Liver (tissue), 8 donors: ENCODE measurements at regions not wholly inside any gene's neighbourhood (a gene's known extent, or its start where the extent isn't known, plus 50 kb on each side); places are given as distances from the start of the nearest gene placed in this dataset.

Source experiments
- DNase-seq: peaks from one replicate; pipeline ENCODE4 v3.0.0-alpha.2; 2017; ENCODE audit warnings: low spot score
- H3K27ac ChIP-seq, 2 donors: one replicate each; pipeline ENCODE4 v1.7.0; 2013; ENCODE audit warnings: inconsistent platforms in 2 of 2, low read length in 2 of 2, control low read depth in 1 of 2, low read depth in 1 of 2, mild to moderate bottlenecking in 1 of 2
- H3K27me3 ChIP-seq, 4 donors: one replicate each; pipeline versions ENCODE4 v1.6.1 to v1.7.0; 2013; ENCODE audit warnings: low read length in 3 of 4, inconsistent platforms in 1 of 4, mild to moderate bottlenecking in 1 of 4, moderate library complexity in 1 of 4; ENCODE audit not compliant: control insufficient read depth in 4 of 4, insufficient read depth in 4 of 4
- H3K36me3 ChIP-seq, 4 donors: one replicate each; pipeline versions ENCODE4 v1.6.1 to v1.7.0; 2013; ENCODE audit warnings: low read length in 3 of 4, mild to moderate bottlenecking in 3 of 4, low read depth in 1 of 4, moderate library complexity in 1 of 4; ENCODE audit not compliant: control insufficient read depth in 4 of 4, insufficient read depth in 3 of 4
- H3K4me1 ChIP-seq, 4 donors: one replicate each; pipeline versions ENCODE4 v1.6.1 to v1.7.0; 2013; ENCODE audit warnings: low read length in 3 of 4, mild to moderate bottlenecking in 3 of 4, moderate library complexity in 1 of 4; ENCODE audit not compliant: control insufficient read depth in 4 of 4, insufficient read depth in 4 of 4
- H3K4me3 ChIP-seq, 3 donors: one replicate each; pipeline versions ENCODE4 v1.6.1 to v1.7.0; 2013; ENCODE audit warnings: low read length in 3 of 3, control low read depth in 1 of 3, low read depth in 1 of 3, mild to moderate bottlenecking in 1 of 3
- H3K9ac ChIP-seq, 2 donors: one replicate each; pipeline ENCODE4 v1.7.0; 2013; ENCODE audit warnings: low read length in 2 of 2, mild to moderate bottlenecking in 2 of 2, moderate library complexity in 2 of 2, control low read depth in 1 of 2, low read depth in 1 of 2
- H3K9me3 ChIP-seq, 4 donors: one replicate each; pipeline versions ENCODE4 v1.6.1 to v1.7.0; 2013; ENCODE audit warnings: low read length in 3 of 4; ENCODE audit not compliant: control insufficient read depth in 4 of 4
- EGR1 ChIP-seq, 2 donors: IDR thresholded peaks; 2 replicates each; pipeline ENCODE4 v1.6.1; 2016 to 2018; ENCODE audit warnings: antibody characterized with exemption in 2 of 2, low read depth in 2 of 2
- FOXA1 ChIP-seq: IDR thresholded peaks from 2 replicates; pipeline ENCODE4 v1.6.1; 2016; ENCODE audit warnings: antibody characterized with exemption
- FOXA2 ChIP-seq: IDR thresholded peaks from 2 replicates; pipeline ENCODE4 v1.6.1; 2016; ENCODE audit warnings: antibody characterized with exemption
- GABPA ChIP-seq, 2 donors: IDR thresholded peaks in 1 of 2; conservative IDR thresholded peaks in 1 of 2; 2 replicates each; pipeline ENCODE4 v1.6.1; 2016; ENCODE audit warnings: antibody characterized with exemption in 2 of 2, mild to moderate bottlenecking in 1 of 2, moderate library complexity in 1 of 2
- HNF4A ChIP-seq, 2 donors: conservative IDR thresholded peaks; 2 replicates each; pipeline ENCODE4 v1.6.1; 2016; ENCODE audit warnings: antibody characterized with exemption in 2 of 2, mild to moderate bottlenecking in 2 of 2
- HNF4G ChIP-seq: IDR thresholded peaks from 2 replicates; pipeline ENCODE4 v1.6.1; 2016; ENCODE audit warnings: antibody characterized with exemption
- JUND ChIP-seq, 2 donors: IDR thresholded peaks; 2 replicates each; pipeline ENCODE4 v1.6.1; 2016; ENCODE audit warnings: antibody characterized with exemption in 2 of 2
- NR2F2 ChIP-seq: IDR thresholded peaks from 2 replicates; pipeline ENCODE4 v1.6.1; 2016; ENCODE audit warnings: antibody characterized with exemption
- RAD21 ChIP-seq, 2 donors: IDR thresholded peaks; 2 replicates each; pipeline ENCODE4 v1.6.1; 2016; ENCODE audit warnings: antibody characterized with exemption in 2 of 2, mild to moderate bottlenecking in 2 of 2
- RXRA ChIP-seq, 2 donors: IDR thresholded peaks; 2 replicates each; pipeline ENCODE4 v1.6.1; 2017 to 2018; ENCODE audit warnings: antibody characterized with exemption in 2 of 2, mild to moderate bottlenecking in 1 of 2
- SP1 ChIP-seq: IDR thresholded peaks from 2 replicates; pipeline ENCODE4 v1.6.1; 2018; ENCODE audit warnings: antibody characterized with exemption, mild to moderate bottlenecking
- TAF1 ChIP-seq: conservative IDR thresholded peaks from 2 replicates; pipeline ENCODE4 v1.6.1; 2016; ENCODE audit warnings: antibody characterized with exemption, mild to moderate bottlenecking
- YY1 ChIP-seq: IDR thresholded peaks from 2 replicates; pipeline ENCODE4 v1.6.1; 2016; ENCODE audit warnings: antibody characterized with exemption, mild to moderate bottlenecking
- WGBS: extraction: QIAGEN DNeasy Blood & Tissue Kit; methylation state at CpG from one replicate; pipeline ENCODE4 v1.1.7; 2013; 5-methylcytosine and 5-hydroxymethylcytosine counted together
- TF ChIP-seq, protein P1 (sequence below): IDR thresholded peaks from 2 replicates; pipeline ENCODE4 v1.6.1; 2016; ENCODE audit warnings: antibody characterized with exemption
- TF ChIP-seq, protein P2 (sequence below): IDR thresholded peaks from 2 replicates; pipeline ENCODE4 v1.6.1; 2016; ENCODE audit warnings: antibody characterized with exemption
- TF ChIP-seq, protein P3 (sequence below): fragments of 150-350 bp; IDR thresholded peaks from 2 replicates; pipeline ENCODE4 v1.5.1; 2017; ENCODE audit warnings: improper control_type of control experiment, low read depth, low read length; ENCODE audit not compliant: missing input control
- TF ChIP-seq, protein P4 (sequence below): IDR thresholded peaks from 2 replicates; pipeline ENCODE4 v1.6.1; 2016; ENCODE audit warnings: antibody characterized with exemption, mild to moderate bottlenecking
- TF ChIP-seq, protein P5 (sequence below): IDR thresholded peaks from 2 replicates; pipeline ENCODE4 v1.6.1; 2016; ENCODE audit warnings: antibody characterized with exemption
- donor health status: healthy.
- donor health status: healthy.
- donor health status: healthy.
- donor health status: healthy.
- donor health status: healthy.

DNA sequence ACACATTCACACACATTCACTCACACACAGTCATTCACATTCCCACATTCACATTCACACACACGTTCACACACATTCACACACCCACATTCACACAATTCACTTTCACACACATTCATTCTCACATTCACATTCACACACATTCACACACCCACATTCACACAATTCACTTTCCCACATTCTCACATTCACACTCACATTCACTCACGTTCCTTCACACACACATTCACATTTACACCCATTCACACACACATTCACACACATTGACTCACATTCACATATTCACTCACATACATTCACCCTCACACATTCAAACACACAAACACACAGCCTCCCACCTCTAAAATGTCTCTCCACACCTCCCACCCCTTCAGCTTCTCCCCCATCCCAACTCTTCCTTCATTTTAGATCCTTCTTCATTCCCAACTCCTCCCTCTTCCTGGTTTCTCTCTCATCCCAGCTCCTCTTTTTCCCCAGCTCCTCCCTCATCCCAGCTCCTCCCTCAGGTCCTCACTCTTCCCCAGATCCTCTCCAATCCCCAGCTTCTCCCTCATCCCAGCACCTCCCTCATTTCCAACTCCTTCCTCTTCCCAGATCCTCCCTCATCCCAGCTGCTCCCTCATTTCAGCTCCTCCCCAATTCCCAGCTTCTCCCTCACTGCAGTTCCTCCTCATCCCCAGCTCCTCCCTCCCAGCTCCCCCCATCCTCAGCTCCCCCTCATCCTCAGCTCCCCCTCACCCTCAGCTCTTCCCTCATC lies 111.0 kb downstream of the FAM53A start:
- TF ChIP-seq YY1 (no peak), EGR1 (IDR thresholded peaks at IDR 0.05; ENCODE audit: low read depth in 2 of 2) (no peak), HNF4G (no peak), FOXA1 (no peak), RAD21 (IDR thresholded peaks at IDR 0.05) (no peak), HNF4A (conservative IDR thresholded peaks at IDR 0.05) (no peak), NR2F2 (no peak), GABPA (IDR thresholded peaks at IDR 0.05 in 1 of 2, conservative IDR thresholded peaks at IDR 0.05 in 1 of 2) (no peak), RXRA (IDR thresholded peaks at IDR 0.05) (no peak), FOXA2 (no peak), SP1 (no peak), JUND (IDR thresholded peaks at IDR 0.05) (no peak), TAF1 (no peak)
- TF ChIP-seq, protein P1, sequence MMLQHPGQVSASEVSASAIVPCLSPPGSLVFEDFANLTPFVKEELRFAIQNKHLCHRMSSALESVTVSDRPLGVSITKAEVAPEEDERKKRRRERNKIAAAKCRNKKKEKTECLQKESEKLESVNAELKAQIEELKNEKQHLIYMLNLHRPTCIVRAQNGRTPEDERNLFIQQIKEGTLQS, result no peak
- TF ChIP-seq, protein P2, sequence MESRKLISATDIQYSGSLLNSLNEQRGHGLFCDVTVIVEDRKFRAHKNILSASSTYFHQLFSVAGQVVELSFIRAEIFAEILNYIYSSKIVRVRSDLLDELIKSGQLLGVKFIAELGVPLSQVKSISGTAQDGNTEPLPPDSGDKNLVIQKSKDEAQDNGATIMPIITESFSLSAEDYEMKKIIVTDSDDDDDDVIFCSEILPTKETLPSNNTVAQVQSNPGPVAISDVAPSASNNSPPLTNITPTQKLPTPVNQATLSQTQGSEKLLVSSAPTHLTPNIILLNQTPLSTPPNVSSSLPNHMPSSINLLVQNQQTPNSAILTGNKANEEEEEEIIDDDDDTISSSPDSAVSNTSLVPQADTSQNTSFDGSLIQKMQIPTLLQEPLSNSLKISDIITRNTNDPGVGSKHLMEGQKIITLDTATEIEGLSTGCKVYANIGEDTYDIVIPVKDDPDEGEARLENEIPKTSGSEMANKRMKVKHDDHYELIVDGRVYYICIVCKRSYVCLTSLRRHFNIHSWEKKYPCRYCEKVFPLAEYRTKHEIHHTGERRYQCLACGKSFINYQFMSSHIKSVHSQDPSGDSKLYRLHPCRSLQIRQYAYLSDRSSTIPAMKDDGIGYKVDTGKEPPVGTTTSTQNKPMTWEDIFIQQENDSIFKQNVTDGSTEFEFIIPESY, result no peak
- TF ChIP-seq, protein P3, sequence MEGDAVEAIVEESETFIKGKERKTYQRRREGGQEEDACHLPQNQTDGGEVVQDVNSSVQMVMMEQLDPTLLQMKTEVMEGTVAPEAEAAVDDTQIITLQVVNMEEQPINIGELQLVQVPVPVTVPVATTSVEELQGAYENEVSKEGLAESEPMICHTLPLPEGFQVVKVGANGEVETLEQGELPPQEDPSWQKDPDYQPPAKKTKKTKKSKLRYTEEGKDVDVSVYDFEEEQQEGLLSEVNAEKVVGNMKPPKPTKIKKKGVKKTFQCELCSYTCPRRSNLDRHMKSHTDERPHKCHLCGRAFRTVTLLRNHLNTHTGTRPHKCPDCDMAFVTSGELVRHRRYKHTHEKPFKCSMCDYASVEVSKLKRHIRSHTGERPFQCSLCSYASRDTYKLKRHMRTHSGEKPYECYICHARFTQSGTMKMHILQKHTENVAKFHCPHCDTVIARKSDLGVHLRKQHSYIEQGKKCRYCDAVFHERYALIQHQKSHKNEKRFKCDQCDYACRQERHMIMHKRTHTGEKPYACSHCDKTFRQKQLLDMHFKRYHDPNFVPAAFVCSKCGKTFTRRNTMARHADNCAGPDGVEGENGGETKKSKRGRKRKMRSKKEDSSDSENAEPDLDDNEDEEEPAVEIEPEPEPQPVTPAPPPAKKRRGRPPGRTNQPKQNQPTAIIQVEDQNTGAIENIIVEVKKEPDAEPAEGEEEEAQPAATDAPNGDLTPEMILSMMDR, result no peak
- TF ChIP-seq, protein P4, sequence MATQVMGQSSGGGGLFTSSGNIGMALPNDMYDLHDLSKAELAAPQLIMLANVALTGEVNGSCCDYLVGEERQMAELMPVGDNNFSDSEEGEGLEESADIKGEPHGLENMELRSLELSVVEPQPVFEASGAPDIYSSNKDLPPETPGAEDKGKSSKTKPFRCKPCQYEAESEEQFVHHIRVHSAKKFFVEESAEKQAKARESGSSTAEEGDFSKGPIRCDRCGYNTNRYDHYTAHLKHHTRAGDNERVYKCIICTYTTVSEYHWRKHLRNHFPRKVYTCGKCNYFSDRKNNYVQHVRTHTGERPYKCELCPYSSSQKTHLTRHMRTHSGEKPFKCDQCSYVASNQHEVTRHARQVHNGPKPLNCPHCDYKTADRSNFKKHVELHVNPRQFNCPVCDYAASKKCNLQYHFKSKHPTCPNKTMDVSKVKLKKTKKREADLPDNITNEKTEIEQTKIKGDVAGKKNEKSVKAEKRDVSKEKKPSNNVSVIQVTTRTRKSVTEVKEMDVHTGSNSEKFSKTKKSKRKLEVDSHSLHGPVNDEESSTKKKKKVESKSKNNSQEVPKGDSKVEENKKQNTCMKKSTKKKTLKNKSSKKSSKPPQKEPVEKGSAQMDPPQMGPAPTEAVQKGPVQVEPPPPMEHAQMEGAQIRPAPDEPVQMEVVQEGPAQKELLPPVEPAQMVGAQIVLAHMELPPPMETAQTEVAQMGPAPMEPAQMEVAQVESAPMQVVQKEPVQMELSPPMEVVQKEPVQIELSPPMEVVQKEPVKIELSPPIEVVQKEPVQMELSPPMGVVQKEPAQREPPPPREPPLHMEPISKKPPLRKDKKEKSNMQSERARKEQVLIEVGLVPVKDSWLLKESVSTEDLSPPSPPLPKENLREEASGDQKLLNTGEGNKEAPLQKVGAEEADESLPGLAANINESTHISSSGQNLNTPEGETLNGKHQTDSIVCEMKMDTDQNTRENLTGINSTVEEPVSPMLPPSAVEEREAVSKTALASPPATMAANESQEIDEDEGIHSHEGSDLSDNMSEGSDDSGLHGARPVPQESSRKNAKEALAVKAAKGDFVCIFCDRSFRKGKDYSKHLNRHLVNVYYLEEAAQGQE, result no peak
- TF ChIP-seq, protein P5, sequence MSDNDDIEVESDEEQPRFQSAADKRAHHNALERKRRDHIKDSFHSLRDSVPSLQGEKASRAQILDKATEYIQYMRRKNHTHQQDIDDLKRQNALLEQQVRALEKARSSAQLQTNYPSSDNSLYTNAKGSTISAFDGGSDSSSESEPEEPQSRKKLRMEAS, result no peak
- H3K27ac ChIP-seq, result no peak overlapping the region
- H3K9ac ChIP-seq, result no peak overlapping the region
- H3K4me1 ChIP-seq, result peaks cover 0 to 1% (median under 1%) of the 10 kb centered on the region in 4 donors
- no peak for DNase-seq
- no peaks in the 10 kb centered on the region for H3K36me3 ChIP-seq
- 85% methylated on average over 2 of the region's 2 CpGs for WGBS
- H3K9me3 ChIP-seq, result no peaks in the 10 kb centered on the region
- H3K27me3 ChIP-seq, result peaks cover 0 to 2% (median 0%) of the 10 kb centered on the region in 4 donors
- no peak overlapping the region for H3K4me3 ChIP-seq
